H1 (cell line): ENCODE measurements at regions not wholly inside any gene's neighbourhood (a gene's known extent, or its start where the extent isn't known, plus 50 kb on each side); places are given as distances from the start of the nearest gene placed in this dataset.

ENCODE experiments used
- CTCF ChIA-PET: fragments of 300-600 bp; sonication (Branson Sonifier 250); formaldehyde crosslinking; loops from one replicate; lab custom pipeline; 2021; ENCODE audit not compliant: partially characterized antibody; lab: Charles Lee
- POLR2A ChIA-PET: fragments of 300-600 bp; sonication (Branson Sonifier 250); formaldehyde crosslinking; loops from one replicate; lab custom pipeline; 2021; ENCODE audit warnings: inconsistent platforms; ENCODE audit not compliant: partially characterized antibody; lab: Charles Lee
- DNase-seq, 2 experiments: peaks; one replicate each; pipeline versions ENCODE4 v3.0.0 to v3.0.0-alpha.2; 2010 to 2022; ENCODE audit warnings: low spot score in 2 of 2, low read depth in 1 of 2, mixed read lengths in 1 of 2
- FAIRE-seq: peaks from 2 replicates; lab custom pipeline; 2011; peaks lifted over from hg19 to GRCh38; lab: Jason Lieb, UNC
- H2AFZ ChIP-seq: 2 replicates; pipeline ENCODE4 v1.8.1; 2012; ENCODE audit warnings: low read length, inconsistent platforms
- H2AK5ac ChIP-seq: 2 replicates; pipeline ENCODE4 v1.6.1; 2013; ENCODE audit warnings: low read depth, low read length
- H2BK120ac ChIP-seq: replicated peaks from 2 replicates; pipeline ENCODE3; 2013; ENCODE audit warnings: low read depth, low read length, inconsistent platforms
- H2BK12ac ChIP-seq: 2 replicates; pipeline ENCODE4 v1.6.1; 2013; ENCODE audit warnings: low read depth, low read length
- H2BK15ac ChIP-seq: 2 replicates; pipeline ENCODE4 v1.6.1; 2013; ENCODE audit warnings: low read length
- H2BK20ac ChIP-seq: 2 replicates; pipeline ENCODE4 v1.6.1; 2013; ENCODE audit warnings: low read length
- H2BK5ac ChIP-seq: 2 replicates; pipeline ENCODE4 v1.6.1; 2013; ENCODE audit warnings: low read depth, low read length
- H3K14ac ChIP-seq: 2 replicates; pipeline ENCODE4 v1.6.1; 2013; ENCODE audit warnings: inconsistent platforms; ENCODE audit not compliant: insufficient read length
- H3K18ac ChIP-seq: 2 replicates; pipeline ENCODE4 v1.6.1; 2013; ENCODE audit warnings: low read length; ENCODE audit errors: extremely low read depth
- H3K23ac ChIP-seq: 2 replicates; pipeline ENCODE4 v1.6.1; 2013; ENCODE audit warnings: inconsistent platforms; ENCODE audit not compliant: insufficient read length
- H3K23me2 ChIP-seq: 2 replicates; pipeline ENCODE4 v1.6.1; 2013; ENCODE audit warnings: low read depth, low read length
- H3K27ac ChIP-seq: 2 replicates; pipeline ENCODE4 v1.6.1; 2011; ENCODE audit warnings: low read depth, low read length, inconsistent platforms
- H3K27me3 ChIP-seq, 4 experiments: replicated peaks in 1 of 4; 1 replicate in 1 of 4; 2 replicates in 3 of 4; pipeline versions ENCODE4 v1.6.1 to v1.8.1; 2011 to 2013; ENCODE audit warnings: low read length in 3 of 4, mild to moderate bottlenecking in 3 of 4, inconsistent platforms in 2 of 4, mixed read lengths in 2 of 4, moderate library complexity in 1 of 4; ENCODE audit not compliant: control insufficient read depth in 3 of 4, insufficient read depth in 3 of 4; ENCODE audit errors: extremely low read depth in 1 of 4
- H3K36me3 ChIP-seq, 4 experiments: 2 replicates each; pipeline versions ENCODE4 v1.6.1 to v1.8.1; 2011 to 2013; ENCODE audit warnings: mild to moderate bottlenecking in 4 of 4, low read length in 3 of 4, moderate library complexity in 2 of 4, control low read depth in 1 of 4, inconsistent platforms in 1 of 4; ENCODE audit not compliant: insufficient read depth in 4 of 4, control insufficient read depth in 2 of 4
- H3K4ac ChIP-seq: replicated peaks from 2 replicates; pipeline ENCODE3; 2013; ENCODE audit warnings: low read length, low read depth, mixed read lengths, inconsistent platforms; ENCODE audit not compliant: insufficient read length
- H3K4me1 ChIP-seq, 4 experiments: replicated peaks in 1 of 4; 1 replicate in 1 of 4; 2 replicates in 3 of 4; pipeline versions ENCODE4 v1.6.1 to v1.8.1; 2011 to 2013; ENCODE audit warnings: low read length in 3 of 4, inconsistent platforms in 2 of 4, mixed read lengths in 1 of 4; ENCODE audit not compliant: insufficient read depth in 4 of 4, control insufficient read depth in 3 of 4
- H3K4me2 ChIP-seq, 2 experiments: 2 replicates each; pipeline versions ENCODE4 v1.6.1 to v1.8.1; 2011 to 2013; ENCODE audit warnings: low read depth in 2 of 2, low read length in 2 of 2, control low read depth in 1 of 2, inconsistent platforms in 1 of 2, mild to moderate bottlenecking in 1 of 2; ENCODE audit not compliant: insufficient read depth in 1 of 2
- H3K4me3 ChIP-seq, 4 experiments: fragments of 200-600, 300-600 bp in 1 of 4; sonication (generic), shearing (Covaris generic), sonication (Bioruptor Twin) in 1 of 4; 2 replicates each; pipeline versions ENCODE4 v1.5.1 to v1.8.1; 2011 to 2016; ENCODE audit warnings: low read length in 4 of 4, low read depth in 3 of 4, control low read depth in 2 of 4, inconsistent platforms in 2 of 4, mild to moderate bottlenecking in 2 of 4, mixed read lengths in 1 of 4, moderate library complexity in 1 of 4; ENCODE audit not compliant: insufficient read depth in 2 of 4; ENCODE audit errors: extremely low read depth in 1 of 4
- H3K56ac ChIP-seq: replicated peaks from 2 replicates; pipeline ENCODE3; 2013; ENCODE audit warnings: low read depth, mild to moderate bottlenecking, mixed read lengths, low read length, inconsistent platforms; ENCODE audit not compliant: insufficient read length
- H3K79me1 ChIP-seq: 2 replicates; pipeline ENCODE4 v1.6.1; 2013; ENCODE audit warnings: low read depth, low read length, control low read depth
- H3K79me2 ChIP-seq, 2 experiments: 2 replicates each; pipeline versions ENCODE4 v1.6.1 to v1.8.1; 2012 to 2013; ENCODE audit warnings: low read length in 2 of 2, mild to moderate bottlenecking in 2 of 2, inconsistent platforms in 1 of 2; ENCODE audit not compliant: insufficient read depth in 2 of 2, control insufficient read depth in 1 of 2
- H3K9ac ChIP-seq, 4 experiments: replicated peaks in 1 of 4; 1 replicate in 1 of 4; 2 replicates in 3 of 4; pipeline versions ENCODE4 v1.6.1 to v1.8.1; 2011 to 2013; ENCODE audit warnings: low read depth in 3 of 4, low read length in 3 of 4, control low read depth in 2 of 4, mild to moderate bottlenecking in 2 of 4, moderate library complexity in 2 of 4, inconsistent platforms in 1 of 4; ENCODE audit errors: extremely low read depth in 1 of 4
- H3K9me3 ChIP-seq, 2 experiments: 2 replicates each; pipeline versions ENCODE4 v1.6.1 to v1.8.1; 2012 to 2013; ENCODE audit warnings: mild to moderate bottlenecking in 2 of 2, moderate library complexity in 2 of 2, control low read depth in 1 of 2, inconsistent platforms in 1 of 2, low read depth in 1 of 2, low read length in 1 of 2, mixed read lengths in 1 of 2; ENCODE audit not compliant: insufficient read depth in 2 of 2
- H4K20me1 ChIP-seq, 2 experiments: replicated peaks in 1 of 2; 2 replicates each; pipeline versions ENCODE3 to v1.8.1; 2011 to 2013; ENCODE audit warnings: inconsistent platforms in 2 of 2, low read length in 2 of 2, mild to moderate bottlenecking in 1 of 2; ENCODE audit not compliant: insufficient read depth in 2 of 2, control insufficient read depth in 1 of 2
- H4K5ac ChIP-seq: 2 replicates; pipeline ENCODE4 v1.6.1; 2013; ENCODE audit warnings: low read length, low read depth, mixed read lengths, inconsistent platforms; ENCODE audit not compliant: insufficient read length
- H4K8ac ChIP-seq: 2 replicates; pipeline ENCODE4 v1.8.0; 2013; ENCODE audit warnings: mild to moderate bottlenecking, moderate library complexity, low read length, inconsistent platforms; ENCODE audit not compliant: insufficient read depth; ENCODE audit errors: extremely low read depth
- H4K91ac ChIP-seq: replicated peaks from 2 replicates; pipeline ENCODE3; 2013; ENCODE audit warnings: low read length, mixed read lengths, inconsistent platforms; ENCODE audit not compliant: insufficient read length
- CTBP2 ChIP-seq: IDR thresholded peaks from 2 replicates; pipeline ENCODE4 v1.7.0; 2011; ENCODE audit warnings: borderline replicate concordance, mild to moderate bottlenecking, moderate library complexity, mixed read lengths, low read length; ENCODE audit not compliant: insufficient read depth, insufficient read length
- KDM4A ChIP-seq: IDR thresholded peaks from one replicate; pipeline ENCODE4 v1.7.1; 2012; ENCODE audit warnings: low read depth, mild to moderate bottlenecking, moderate library complexity, low read length, inconsistent platforms; ENCODE audit not compliant: severe bottlenecking
- SP2 ChIP-seq: IDR thresholded peaks from 2 replicates; pipeline ENCODE4 v1.6.1; 2012; ENCODE audit warnings: mild to moderate bottlenecking, low read length, inconsistent platforms
- TBP ChIP-seq: IDR thresholded peaks from 2 replicates; pipeline ENCODE4 v1.6.1; 2011; ENCODE audit warnings: low read depth, low read length, improper control_type of control experiment
- WGBS, 2 experiments: shearing (Covaris generic) in 1 of 2; methylation state at CpG; one replicate each; pipeline versions ENCODE4 v1.1.6 to v1.1.7; 2013 to 2015; ENCODE audit warnings: low lambda C conversion rate in 2 of 2, mixed read lengths in 2 of 2, inconsistent platforms in 1 of 2, low coverage in 1 of 2, missing lambda C conversion rate in 1 of 2; ENCODE audit not compliant: insufficient replicate concordance in 2 of 2, insufficient coverage in 1 of 2, insufficient read length in 1 of 2; ENCODE audit errors: extremely low coverage in 1 of 2, missing lambda C conversion rate in 1 of 2; 5-methylcytosine and 5-hydroxymethylcytosine counted together

- Histone ChIP-seq H3K79me1 (no peaks in the 10 kb centered on the region), H3K23ac (no peak overlapping the region), H2BK20ac (no peak overlapping the region), H3K14ac (no peak overlapping the region), H3K79me2 (no peaks in the 10 kb centered on the region), H2BK15ac (no peak overlapping the region), H3K23me2 (no peaks in the 10 kb centered on the region), H2BK12ac (no peak overlapping the region), H3K9me3 (no peaks in the 10 kb centered on the region), H3K4me1 (peaks cover 0 to 3% (median 1%) of the 10 kb centered on the region in 4 experiments; a peak in 2 of 7 replicates), H3K4me3 (no peak overlapping the region), H3K4ac (no peak overlapping the region), H4K8ac (no peak overlapping the region), H2AFZ (no peak overlapping the region), H3K4me2 (no peak overlapping the region), H4K5ac (no peak overlapping the region), H2AK5ac (no peak overlapping the region), H3K18ac (no peak overlapping the region), H4K20me1 (no peaks in the 10 kb centered on the region), H3K27ac (no peak overlapping the region), H2BK120ac (no peak overlapping the region), H3K56ac (no peak overlapping the region), H3K36me3 (no peaks in the 10 kb centered on the region), H3K27me3 (no peaks in the 10 kb centered on the region), H3K9ac (no peak overlapping the region), H2BK5ac (no peak overlapping the region), H4K91ac (no peak overlapping the region)
- no peak for DNase-seq
- WGBS, 2 experiments = 88% methylated on average over 5 of the region's 5 CpGs; no CpG with 5 or more reads in 1 of the 2 experiments
- no peak for FAIRE-seq
- POLR2A ChIA-PET = no interaction called here
- CTCF ChIA-PET = no interaction called here
- TF ChIP-seq TBP (no peak), SP2 (no peak), CTBP2 (no peak), KDM4A (no peak)
These were observed 327.0 kb upstream of the RORA start for GRCh38 chr15:61556037-61556648.
